ENCODE measurements at regions not wholly inside any gene's neighbourhood (a gene's known extent, or its start where the extent isn't known, plus 50 kb on each side); places are given as distances from the start of the nearest gene placed in this dataset.
A peak's percentile ranks its signal among the peaks of the same experiment; 100 is the strongest.

DNA sequence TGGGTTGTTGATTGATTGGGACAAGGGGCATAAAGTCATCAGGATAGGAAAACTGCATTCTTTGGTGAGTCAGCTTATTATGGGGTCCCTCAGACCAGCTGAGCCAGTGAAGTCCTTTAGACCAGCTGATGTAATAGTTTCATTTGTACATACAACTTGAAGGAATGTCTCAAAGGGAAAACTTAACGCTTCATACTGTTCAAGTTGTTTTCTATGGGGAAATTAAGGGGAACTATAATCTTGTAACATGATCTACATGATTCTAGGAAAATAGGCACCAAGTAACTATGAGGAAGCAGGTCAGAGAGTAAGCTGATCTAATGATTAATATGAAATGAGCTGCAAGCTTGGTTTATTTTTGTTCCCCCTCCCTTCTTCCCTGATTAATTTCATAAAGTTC is 175.1 kb upstream of the GRID2 start:
- H3K4me1 Mint-ChIP-seq, result no peaks in the 10 kb centered on the region
- no peaks in the 10 kb centered on the region for H3K36me3 ChIP-seq (replicated peaks in 1 of 2; ENCODE audit: control insufficient read depth in 1 of 2, insufficient read depth in 2 of 2, low read length in 2 of 2)
- H3K4me1 ChIP-seq (ENCODE audit: control insufficient read depth in 1 of 2, insufficient read depth in 2 of 2, low read length in 2 of 2), result no peaks in the 10 kb centered on the region
- no peaks in the 10 kb centered on the region for H3K79me2 ChIP-seq (ENCODE audit: insufficient read depth, low read length)
- H4K20me1 ChIP-seq (ENCODE audit: insufficient read depth, low read length), result no peaks in the 10 kb centered on the region
- H3K4me3 Mint-ChIP-seq, result no peak overlapping the region
- TF ChIP-seq, protein P1, sequence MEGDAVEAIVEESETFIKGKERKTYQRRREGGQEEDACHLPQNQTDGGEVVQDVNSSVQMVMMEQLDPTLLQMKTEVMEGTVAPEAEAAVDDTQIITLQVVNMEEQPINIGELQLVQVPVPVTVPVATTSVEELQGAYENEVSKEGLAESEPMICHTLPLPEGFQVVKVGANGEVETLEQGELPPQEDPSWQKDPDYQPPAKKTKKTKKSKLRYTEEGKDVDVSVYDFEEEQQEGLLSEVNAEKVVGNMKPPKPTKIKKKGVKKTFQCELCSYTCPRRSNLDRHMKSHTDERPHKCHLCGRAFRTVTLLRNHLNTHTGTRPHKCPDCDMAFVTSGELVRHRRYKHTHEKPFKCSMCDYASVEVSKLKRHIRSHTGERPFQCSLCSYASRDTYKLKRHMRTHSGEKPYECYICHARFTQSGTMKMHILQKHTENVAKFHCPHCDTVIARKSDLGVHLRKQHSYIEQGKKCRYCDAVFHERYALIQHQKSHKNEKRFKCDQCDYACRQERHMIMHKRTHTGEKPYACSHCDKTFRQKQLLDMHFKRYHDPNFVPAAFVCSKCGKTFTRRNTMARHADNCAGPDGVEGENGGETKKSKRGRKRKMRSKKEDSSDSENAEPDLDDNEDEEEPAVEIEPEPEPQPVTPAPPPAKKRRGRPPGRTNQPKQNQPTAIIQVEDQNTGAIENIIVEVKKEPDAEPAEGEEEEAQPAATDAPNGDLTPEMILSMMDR (IDR thresholded peaks at IDR 0.05), result no peak
- H3K9me3 ChIP-seq (replicated peaks in 1 of 2; ENCODE audit: control insufficient read depth in 1 of 2, insufficient read depth in 1 of 2, low read length in 2 of 2), result peaks cover 19 to 20% of the 10 kb centered on the region in 2 donors
- no peaks in the 10 kb centered on the region for H3K36me3 Mint-ChIP-seq
- no peak overlapping the region for H3K4me3 ChIP-seq (replicated peaks in 1 of 3; ENCODE audit: low read depth in 2 of 3, low read length in 3 of 3)
- H3K27me3 ChIP-seq (ENCODE audit: control insufficient read depth in 2 of 2, insufficient read depth in 2 of 2, low read length in 2 of 2), result no peaks in the 10 kb centered on the region
- no peak overlapping the region for H2AFZ ChIP-seq (ENCODE audit: insufficient read depth, low read depth, low read length, poor library complexity, severe bottlenecking)
- peaks cover 3 to 24% (median 9%) of the 10 kb centered on the region in 7 donors for H3K9me3 Mint-ChIP-seq
- intact Hi-C loops (cut with micrococcal nuclease), result no loop called here
- H3K4me2 ChIP-seq (replicated peaks; ENCODE audit: extremely low read depth, low read length, poor library complexity, severe bottlenecking), result no peak overlapping the region
- no peak overlapping the region for H3K9ac ChIP-seq (ENCODE audit: insufficient read depth, low read length, poor library complexity, severe bottlenecking)
- no peak overlapping the region for H3K27ac ChIP-seq (ENCODE audit: low read depth in 1 of 2, low read length in 2 of 2)
- peaks cover 0 to 3% (median 0%) of the 10 kb centered on the region in 3 donors for H3K27me3 Mint-ChIP-seq (ENCODE audit: low read depth in 3 of 3)
- no peak overlapping the region for H3K27ac Mint-ChIP-seq
- no CpG with 5 or more reads among the region's 1 CpG for WGBS (ENCODE audit: insufficient coverage)
- DNase-seq, result no peak

DNA sequence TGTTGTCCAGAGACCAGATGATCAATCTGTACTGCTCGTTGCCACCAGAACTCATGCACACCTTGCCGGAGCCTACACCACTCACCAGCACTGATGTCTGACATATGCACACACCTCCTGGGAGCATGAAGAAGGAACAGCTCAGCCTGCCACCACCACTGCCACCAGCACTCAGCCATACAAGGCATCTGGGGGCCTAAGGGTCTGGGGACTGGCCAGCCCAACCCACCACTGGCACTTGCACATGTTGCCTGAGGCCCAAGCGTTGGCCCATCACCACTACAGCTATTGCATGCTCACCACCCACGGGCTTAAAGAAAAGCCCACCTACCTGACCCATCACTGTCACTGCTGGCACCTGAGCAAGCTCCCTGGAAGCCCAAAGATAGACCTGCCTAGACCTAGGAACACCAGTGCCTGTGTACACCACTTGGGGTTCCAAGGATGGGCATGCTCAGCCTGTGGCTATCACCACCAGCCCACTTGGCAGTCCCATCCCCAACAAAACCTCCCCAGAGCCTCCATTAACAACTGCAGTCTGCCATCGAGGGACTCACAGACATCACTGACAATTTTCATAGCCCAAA is 174.3 kb upstream of the GRID2 start:
- Histone ChIP-seq H3K9me3 (replicated peaks in 1 of 2; ENCODE audit: control insufficient read depth in 1 of 2, insufficient read depth in 1 of 2, low read length in 2 of 2) (peaks cover 19 to 20% of the 10 kb centered on the region in 2 donors), H2AFZ (ENCODE audit: insufficient read depth, low read depth, low read length, poor library complexity, severe bottlenecking) (no peak overlapping the region), H3K36me3 (replicated peaks in 1 of 2; ENCODE audit: control insufficient read depth in 1 of 2, insufficient read depth in 2 of 2, low read length in 2 of 2) (no peaks in the 10 kb centered on the region), H3K4me3 (replicated peaks in 1 of 3; ENCODE audit: low read depth in 2 of 3, low read length in 3 of 3) (no peak overlapping the region), H3K4me2 (replicated peaks; ENCODE audit: extremely low read depth, low read length, poor library complexity, severe bottlenecking) (no peak overlapping the region), H3K27me3 (ENCODE audit: control insufficient read depth in 2 of 2, insufficient read depth in 2 of 2, low read length in 2 of 2) (no peaks in the 10 kb centered on the region), H3K9ac (ENCODE audit: insufficient read depth, low read length, poor library complexity, severe bottlenecking) (no peak overlapping the region), H4K20me1 (ENCODE audit: insufficient read depth, low read length) (no peaks in the 10 kb centered on the region), H3K4me1 (ENCODE audit: control insufficient read depth in 1 of 2, insufficient read depth in 2 of 2, low read length in 2 of 2) (no peaks in the 10 kb centered on the region), H3K27ac (ENCODE audit: low read depth in 1 of 2, low read length in 2 of 2) (no peak overlapping the region), H3K79me2 (ENCODE audit: insufficient read depth, low read length) (no peaks in the 10 kb centered on the region)
- no peaks in the 10 kb centered on the region for H3K36me3 Mint-ChIP-seq
- DNase-seq, result peak in 1 of 3 donors; percentile 2
- no peak overlapping the region for H3K4me3 Mint-ChIP-seq
- TF ChIP-seq, protein P1 (IDR thresholded peaks at IDR 0.05), result no peak
- no peak overlapping the region for H3K27ac Mint-ChIP-seq
- H3K9me3 Mint-ChIP-seq, result peaks cover 3 to 24% (median 9%) of the 10 kb centered on the region in 7 donors
- 88% methylated on average over 5 of the region's 5 CpGs for WGBS (ENCODE audit: insufficient coverage)
- H3K27me3 Mint-ChIP-seq (ENCODE audit: low read depth in 3 of 3), result peaks cover 0 to 3% (median 0%) of the 10 kb centered on the region in 3 donors
- intact Hi-C loops (cut with micrococcal nuclease), result no loop called here
- H3K4me1 Mint-ChIP-seq, result no peaks in the 10 kb centered on the region
